ENCODE measurements at regions not wholly inside any gene's neighbourhood (a gene's known extent, or its start where the extent isn't known, plus 50 kb on each side); places are given as distances from the start of the nearest gene placed in this dataset.

DNA sequence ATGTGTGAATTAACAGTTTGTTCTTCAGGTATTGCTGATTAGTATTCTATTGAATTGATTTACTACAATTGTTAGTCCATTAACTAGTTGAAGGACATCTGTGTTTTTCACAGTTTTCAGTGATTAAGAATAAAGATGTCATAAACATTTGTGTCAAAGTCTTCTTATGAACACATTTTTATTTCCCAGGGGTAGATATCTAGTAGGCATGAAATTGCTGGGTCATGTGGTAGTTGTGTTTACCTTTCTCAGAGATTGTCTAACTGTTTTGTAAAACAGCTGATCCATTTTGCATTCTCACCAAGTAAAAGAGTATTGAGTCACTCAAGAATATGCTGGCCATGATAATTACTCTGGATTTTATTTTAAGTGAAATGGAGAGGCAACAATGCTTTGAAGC is 1145.3 kb downstream of the FSCB start:
- ATAC-seq, result no peak

DNA sequence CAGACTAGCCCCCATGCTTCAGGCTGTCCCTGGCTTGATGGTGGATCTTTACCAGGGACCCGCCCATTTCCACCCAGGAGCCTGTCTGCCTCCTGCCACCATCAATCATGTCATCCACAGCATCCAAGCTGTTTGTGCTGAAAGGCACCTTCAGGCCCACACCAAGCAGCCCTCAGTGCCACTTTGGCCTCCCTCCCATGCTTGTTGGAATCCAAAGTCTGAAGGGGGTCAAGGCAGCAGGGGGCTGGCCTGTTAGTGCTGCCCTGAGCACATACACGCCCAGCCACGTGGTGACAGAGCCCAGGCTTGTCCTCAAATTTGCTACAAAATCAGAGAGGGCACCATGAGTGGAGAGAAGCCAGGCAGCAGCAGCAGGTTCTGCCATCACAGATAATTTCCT is 1146.8 kb downstream of the FSCB start:
- ChIA-PET CTCF (no interaction called here), POLR2A (no interaction called here)
- Histone ChIP-seq H3K27ac (no peak overlapping the region), H3K4me2 (no peak overlapping the region), H3K4me1 (no peaks in the 10 kb centered on the region), H3K4me3 (no peak overlapping the region), H3K9me3 (no peaks in the 10 kb centered on the region)
- DNase-seq (ENCODE audit: low read depth in 1 of 2, low spot score in 1 of 2) (no peak), FAIRE-seq (no peak), ATAC-seq (no peak)
- TF ChIP-seq MYC (IDR thresholded peaks at IDR 0.05; ENCODE audit: borderline replicate concordance, low read length) (no peak), PHF8 (IDR thresholded peaks at IDR 0.05; ENCODE audit: borderline replicate concordance, low read depth) (no peak), KDM5A (IDR thresholded peaks at IDR 0.05) (no peak), GATA3 (IDR thresholded peaks at IDR 0.05; ENCODE audit: borderline replicate concordance) (no peak), NFE2L2 (conservative IDR thresholded peaks at IDR 0.05; ENCODE audit: low read length) (no peak), TP53 (CRISPR knock-in tag; IDR thresholded peaks at IDR 0.05) (no peak), FOSB (CRISPR knock-in tag; IDR thresholded peaks at IDR 0.05) (no peak), EHF (CRISPR knock-in tag; IDR thresholded peaks at IDR 0.05) (no peak), TFCP2L1 (CRISPR knock-in tag; IDR thresholded peaks at IDR 0.05) (no peak), MAFK (IDR thresholded peaks at IDR 0.05; ENCODE audit: partially characterized antibody) (no peak), ZFP36 (IDR thresholded peaks at IDR 0.05; ENCODE audit: borderline replicate concordance, partially characterized antibody) (no peak), RNF2 (IDR thresholded peaks at IDR 0.05; ENCODE audit: borderline replicate concordance, low read depth) (no peak)
- TF ChIP-seq, protein P1, sequence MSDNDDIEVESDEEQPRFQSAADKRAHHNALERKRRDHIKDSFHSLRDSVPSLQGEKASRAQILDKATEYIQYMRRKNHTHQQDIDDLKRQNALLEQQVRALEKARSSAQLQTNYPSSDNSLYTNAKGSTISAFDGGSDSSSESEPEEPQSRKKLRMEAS (IDR thresholded peaks at IDR 0.05), result no peak
- TF ChIP-seq, protein P2, sequence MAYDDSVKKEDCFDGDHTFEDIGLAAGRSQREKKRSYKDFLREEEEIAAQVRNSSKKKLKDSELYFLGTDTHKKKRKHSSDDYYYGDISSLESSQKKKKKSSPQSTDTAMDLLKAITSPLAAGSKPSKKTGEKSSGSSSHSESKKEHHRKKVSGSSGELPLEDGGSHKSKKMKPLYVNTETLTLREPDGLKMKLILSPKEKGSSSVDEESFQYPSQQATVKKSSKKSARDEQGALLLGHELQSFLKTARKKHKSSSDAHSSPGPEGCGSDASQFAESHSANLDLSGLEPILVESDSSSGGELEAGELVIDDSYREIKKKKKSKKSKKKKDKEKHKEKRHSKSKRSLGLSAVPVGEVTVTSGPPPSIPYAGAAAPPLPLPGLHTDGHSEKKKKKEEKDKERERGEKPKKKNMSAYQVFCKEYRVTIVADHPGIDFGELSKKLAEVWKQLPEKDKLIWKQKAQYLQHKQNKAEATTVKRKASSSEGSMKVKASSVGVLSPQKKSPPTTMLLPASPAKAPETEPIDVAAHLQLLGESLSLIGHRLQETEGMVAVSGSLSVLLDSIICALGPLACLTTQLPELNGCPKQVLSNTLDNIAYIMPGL (CRISPR knock-in tag; IDR thresholded peaks at IDR 0.05; ENCODE audit: borderline replicate concordance), result no peak
- TF ChIP-seq, protein P3, sequence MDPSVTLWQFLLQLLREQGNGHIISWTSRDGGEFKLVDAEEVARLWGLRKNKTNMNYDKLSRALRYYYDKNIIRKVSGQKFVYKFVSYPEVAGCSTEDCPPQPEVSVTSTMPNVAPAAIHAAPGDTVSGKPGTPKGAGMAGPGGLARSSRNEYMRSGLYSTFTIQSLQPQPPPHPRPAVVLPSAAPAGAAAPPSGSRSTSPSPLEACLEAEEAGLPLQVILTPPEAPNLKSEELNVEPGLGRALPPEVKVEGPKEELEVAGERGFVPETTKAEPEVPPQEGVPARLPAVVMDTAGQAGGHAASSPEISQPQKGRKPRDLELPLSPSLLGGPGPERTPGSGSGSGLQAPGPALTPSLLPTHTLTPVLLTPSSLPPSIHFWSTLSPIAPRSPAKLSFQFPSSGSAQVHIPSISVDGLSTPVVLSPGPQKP (IDR thresholded peaks at IDR 0.05; ENCODE audit: low read depth, low read length), result no peak
- TF ChIP-seq, protein P4, sequence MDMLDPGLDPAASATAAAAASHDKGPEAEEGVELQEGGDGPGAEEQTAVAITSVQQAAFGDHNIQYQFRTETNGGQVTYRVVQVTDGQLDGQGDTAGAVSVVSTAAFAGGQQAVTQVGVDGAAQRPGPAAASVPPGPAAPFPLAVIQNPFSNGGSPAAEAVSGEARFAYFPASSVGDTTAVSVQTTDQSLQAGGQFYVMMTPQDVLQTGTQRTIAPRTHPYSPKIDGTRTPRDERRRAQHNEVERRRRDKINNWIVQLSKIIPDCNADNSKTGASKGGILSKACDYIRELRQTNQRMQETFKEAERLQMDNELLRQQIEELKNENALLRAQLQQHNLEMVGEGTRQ (IDR thresholded peaks at IDR 0.05), result no peak
- WGBS (ENCODE audit: missing lambda C conversion rate), result 10% methylated on average over 3 of the region's 3 CpGs

More for the DNA sequence above, 1145.3 kb downstream of the FSCB start:
- DNase-seq (ENCODE audit: low read depth in 1 of 2, low spot score in 1 of 2), result no peak
- no peaks in the 10 kb centered on the region for H3K4me1 ChIP-seq
- TF ChIP-seq CBX2 (IDR thresholded peaks at IDR 0.05; ENCODE audit: borderline replicate concordance, low read depth), result no peak
- no peak for TF ChIP-seq EHF (CRISPR knock-in tag; IDR thresholded peaks at IDR 0.05)
- TF ChIP-seq POLR2A (IDR thresholded peaks at IDR 0.05; ENCODE audit: low read length), result no peak
- TF ChIP-seq, protein P5, sequence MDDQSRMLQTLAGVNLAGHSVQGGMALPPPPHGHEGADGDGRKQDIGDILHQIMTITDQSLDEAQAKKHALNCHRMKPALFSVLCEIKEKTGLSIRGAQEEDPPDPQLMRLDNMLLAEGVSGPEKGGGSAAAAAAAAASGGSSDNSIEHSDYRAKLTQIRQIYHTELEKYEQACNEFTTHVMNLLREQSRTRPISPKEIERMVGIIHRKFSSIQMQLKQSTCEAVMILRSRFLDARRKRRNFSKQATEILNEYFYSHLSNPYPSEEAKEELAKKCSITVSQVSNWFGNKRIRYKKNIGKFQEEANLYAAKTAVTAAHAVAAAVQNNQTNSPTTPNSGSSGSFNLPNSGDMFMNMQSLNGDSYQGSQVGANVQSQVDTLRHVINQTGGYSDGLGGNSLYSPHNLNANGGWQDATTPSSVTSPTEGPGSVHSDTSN (IDR thresholded peaks at IDR 0.05), result no peak
- TF ChIP-seq, protein P6, sequence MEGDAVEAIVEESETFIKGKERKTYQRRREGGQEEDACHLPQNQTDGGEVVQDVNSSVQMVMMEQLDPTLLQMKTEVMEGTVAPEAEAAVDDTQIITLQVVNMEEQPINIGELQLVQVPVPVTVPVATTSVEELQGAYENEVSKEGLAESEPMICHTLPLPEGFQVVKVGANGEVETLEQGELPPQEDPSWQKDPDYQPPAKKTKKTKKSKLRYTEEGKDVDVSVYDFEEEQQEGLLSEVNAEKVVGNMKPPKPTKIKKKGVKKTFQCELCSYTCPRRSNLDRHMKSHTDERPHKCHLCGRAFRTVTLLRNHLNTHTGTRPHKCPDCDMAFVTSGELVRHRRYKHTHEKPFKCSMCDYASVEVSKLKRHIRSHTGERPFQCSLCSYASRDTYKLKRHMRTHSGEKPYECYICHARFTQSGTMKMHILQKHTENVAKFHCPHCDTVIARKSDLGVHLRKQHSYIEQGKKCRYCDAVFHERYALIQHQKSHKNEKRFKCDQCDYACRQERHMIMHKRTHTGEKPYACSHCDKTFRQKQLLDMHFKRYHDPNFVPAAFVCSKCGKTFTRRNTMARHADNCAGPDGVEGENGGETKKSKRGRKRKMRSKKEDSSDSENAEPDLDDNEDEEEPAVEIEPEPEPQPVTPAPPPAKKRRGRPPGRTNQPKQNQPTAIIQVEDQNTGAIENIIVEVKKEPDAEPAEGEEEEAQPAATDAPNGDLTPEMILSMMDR (IDR thresholded peaks at IDR 0.05), result no peak
- TF ChIP-seq MAFK (IDR thresholded peaks at IDR 0.05; ENCODE audit: partially characterized antibody), result no peak
- TF ChIP-seq KDM5A (IDR thresholded peaks at IDR 0.05), result no peak
- TF ChIP-seq POLR2AphosphoS2 (conservative IDR thresholded peaks at IDR 0.05; ENCODE audit: low read length), result no peak
- no peak for TF ChIP-seq HOXB13 (CRISPR knock-in tag; IDR thresholded peaks at IDR 0.05; ENCODE audit: low read depth)
- TF ChIP-seq KDM1A (IDR thresholded peaks at IDR 0.05; ENCODE audit: low read depth), result no peak
- no peak for TF ChIP-seq GATA3 (IDR thresholded peaks at IDR 0.05; ENCODE audit: borderline replicate concordance)
- no peak for TF ChIP-seq MYC (IDR thresholded peaks at IDR 0.05; ENCODE audit: borderline replicate concordance, low read length)
- no peak for TF ChIP-seq EHMT2 (IDR thresholded peaks at IDR 0.05; ENCODE audit: low read depth)
- TF ChIP-seq RCOR1 (IDR thresholded peaks at IDR 0.05; ENCODE audit: low read depth, low read length), result no peak
- no peak for TF ChIP-seq NFE2L2 (conservative IDR thresholded peaks at IDR 0.05; ENCODE audit: low read length)
- TF ChIP-seq CBX8 (IDR thresholded peaks at IDR 0.05), result no peak
- TF ChIP-seq, protein P2 (CRISPR knock-in tag; IDR thresholded peaks at IDR 0.05; ENCODE audit: borderline replicate concordance), result no peak
- ChIA-PET CTCF (no interaction called here), POLR2A (no interaction called here)
- H3K4me2 ChIP-seq, result no peak overlapping the region
- no peak overlapping the region for H3K4me3 ChIP-seq
- H3K9me3 ChIP-seq, result no peaks in the 10 kb centered on the region
- no peak overlapping the region for H3K27ac ChIP-seq
- no peak for FAIRE-seq
